Epithelial cell of proximal tubule (primary cell): ENCODE measurements at regions not wholly inside any gene's neighbourhood (a gene's known extent, or its start where the extent isn't known, plus 50 kb on each side); places are given as distances from the start of the nearest gene placed in this dataset.

Experiments
- DNase-seq: peaks from one replicate; pipeline ENCODE4 v3.0.0-alpha.2; 2011; ENCODE audit warnings: low read depth
- H3K4me3 ChIP-seq: 2 replicates; pipeline ENCODE4 v1.5.1; 2011; ENCODE audit warnings: low read depth, mild to moderate bottlenecking, low read length
- CTCF ChIP-seq: conservative IDR thresholded peaks from 2 replicates; pipeline ENCODE4 v1.5.1; 2012; ENCODE audit warnings: low read depth, mild to moderate bottlenecking, low read length

- no peak overlapping the region for H3K4me3 ChIP-seq
- no peak for TF ChIP-seq CTCF
- no peak for DNase-seq
These were observed 429.0 kb downstream of the UTRN start for GRCh38 chr6:144714021-144714712.

GRCh38 chr6:144715344-144715743 lies 430.2 kb downstream of the UTRN start:
- no peak overlapping the region for H3K4me3 ChIP-seq
- no peak for DNase-seq
- TF ChIP-seq CTCF: no peak

GRCh38 chr6:144718431-144718830 lies 433.3 kb downstream of the UTRN start:
- no peak overlapping the region for H3K4me3 ChIP-seq
- no peak for TF ChIP-seq CTCF
- DNase-seq: no peak

- DNase-seq: no peak
- H3K4me3 ChIP-seq: no peak overlapping the region
- no peak for TF ChIP-seq CTCF
These were observed 436.1 kb downstream of the UTRN start for GRCh38 chr6:144721232-144721631.

GRCh38 chr6:144722154-144722737 lies 437.1 kb downstream of the UTRN start:
- TF ChIP-seq CTCF: no peak
- no peak overlapping the region for H3K4me3 ChIP-seq
- no peak for DNase-seq

GRCh38 chr6:144722925-144723324 lies 437.8 kb downstream of the UTRN start:
- no peak for TF ChIP-seq CTCF
- H3K4me3 ChIP-seq: no peak overlapping the region
- no peak for DNase-seq

- no peak overlapping the region for H3K4me3 ChIP-seq
- DNase-seq: no peak
- no peak for TF ChIP-seq CTCF
These were observed 438.3 kb downstream of the UTRN start for GRCh38 chr6:144723431-144723830.
